Stimulated activated CD8-positive, alpha-beta memory T cell treated with anti-CD3 and anti-CD28 coated beads, Interleukin-15, amount 100 ng/mL, for 4 hours (primary cell): ENCODE measurements at regions not wholly inside any gene's neighbourhood (a gene's known extent, or its start where the extent isn't known, plus 50 kb on each side); places are given as distances from the start of the nearest gene placed in this dataset.

ENCODE experiments used
- DNase-seq, 2 donors: peaks; one replicate each; pipeline ENCODE4 v3.0.0-alpha.2; 2020; ENCODE audit warnings: low read depth in 2 of 2

- no peak for DNase-seq
These were observed 746.5 kb upstream of the ADAMTS5 start for GRCh38 chr21:27713154-27714109.

GRCh38 chr21:27704567-27705166, 737.8 kb upstream of the ADAMTS5 start:
- DNase-seq: no peak

GRCh38 chr21:27703791-27704190, 736.9 kb upstream of the ADAMTS5 start:
- DNase-seq: no peak

GRCh38 chr21:27700974-27701614, 734.2 kb upstream of the ADAMTS5 start:
- peak in 1 of 2 donors; percentile 3 for DNase-seq

GRCh38 chr21:27695246-27695645, 728.4 kb upstream of the ADAMTS5 start:
- DNase-seq: no peak

GRCh38 chr21:27694667-27695066, 727.8 kb upstream of the ADAMTS5 start:
- DNase-seq: no peak

GRCh38 chr21:27693376-27693775, 726.5 kb upstream of the ADAMTS5 start:
- no peak for DNase-seq

GRCh38 chr21:27691516-27691915, 724.6 kb upstream of the ADAMTS5 start:
- DNase-seq: no peak

GRCh38 chr21:27691006-27691405, 724.1 kb upstream of the ADAMTS5 start:
- DNase-seq: no peak

GRCh38 chr21:27690426-27690825, 723.5 kb upstream of the ADAMTS5 start:
- DNase-seq: no peak

GRCh38 chr21:27688773-27689172, 721.9 kb upstream of the ADAMTS5 start:
- DNase-seq: no peak

- DNase-seq: no peak
These were observed 716.4 kb upstream of the ADAMTS5 start for GRCh38 chr21:27683292-27683691.

- no peak for DNase-seq
These were observed 715.0 kb upstream of the ADAMTS5 start for GRCh38 chr21:27681841-27682240.

- no peak for DNase-seq
These were observed 714.1 kb upstream of the ADAMTS5 start for GRCh38 chr21:27681038-27681437.

GRCh38 chr21:27680181-27680580, 713.3 kb upstream of the ADAMTS5 start:
- DNase-seq: no peak

GRCh38 chr21:27678511-27678910, 711.6 kb upstream of the ADAMTS5 start:
- no peak for DNase-seq

- no peak for DNase-seq
These were observed 710.7 kb upstream of the ADAMTS5 start for GRCh38 chr21:27677546-27677945.

GRCh38 chr21:27675306-27675705, 708.4 kb upstream of the ADAMTS5 start:
- DNase-seq: no peak

GRCh38 chr21:27674041-27674615, 707.2 kb upstream of the ADAMTS5 start:
- no peak for DNase-seq

- no peak for DNase-seq
These were observed 706.7 kb upstream of the ADAMTS5 start for GRCh38 chr21:27673581-27673980.

- no peak for DNase-seq
These were observed 704.3 kb upstream of the ADAMTS5 start for GRCh38 chr21:27671207-27671606.

GRCh38 chr21:27653481-27653880, 686.6 kb upstream of the ADAMTS5 start:
- DNase-seq: no peak
